ENCODE measurements at regions not wholly inside any gene's neighbourhood (a gene's known extent, or its start where the extent isn't known, plus 50 kb on each side); places are given as distances from the start of the nearest gene placed in this dataset.

DNA sequence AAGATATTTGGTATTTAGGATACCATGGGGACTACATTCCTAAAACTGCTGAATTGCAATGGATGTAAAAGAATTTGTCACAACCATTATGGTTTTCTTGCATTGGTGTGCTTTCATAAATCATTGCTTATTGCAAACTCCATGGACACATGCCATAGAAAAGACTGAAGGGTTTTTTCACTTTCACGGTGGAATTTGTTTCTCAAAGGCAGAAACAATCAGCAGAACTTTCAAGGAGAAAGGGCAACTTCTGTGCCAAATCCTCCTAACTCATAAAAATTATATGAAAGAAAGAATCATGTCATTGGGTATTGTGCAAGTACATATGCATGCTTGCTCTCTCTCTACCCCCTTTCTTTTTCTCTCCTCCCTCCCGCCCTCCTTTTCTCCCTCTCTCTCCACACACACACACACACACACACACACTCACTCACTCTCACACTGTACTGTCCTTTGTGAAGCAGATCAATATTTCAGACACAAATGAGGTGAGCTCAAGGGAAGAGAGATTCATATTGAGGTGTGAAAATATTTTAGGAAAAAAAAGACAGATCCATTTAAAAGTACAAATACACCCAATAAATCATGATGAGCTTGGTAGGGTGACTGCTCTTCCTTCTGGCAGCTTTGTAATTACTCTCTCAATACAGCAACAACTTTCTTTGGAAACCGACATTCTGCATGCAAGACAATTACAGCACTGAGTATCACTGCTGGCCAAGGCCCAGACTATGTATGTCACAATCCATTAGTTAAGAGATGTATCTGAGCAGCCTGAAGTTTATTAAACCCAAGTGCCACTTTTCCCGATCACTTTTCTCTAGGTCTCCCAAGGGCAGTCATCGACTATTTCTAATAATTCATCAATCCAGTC is 492.6 kb downstream of the TUSC7 start:
- no peak for DNase-seq

DNA sequence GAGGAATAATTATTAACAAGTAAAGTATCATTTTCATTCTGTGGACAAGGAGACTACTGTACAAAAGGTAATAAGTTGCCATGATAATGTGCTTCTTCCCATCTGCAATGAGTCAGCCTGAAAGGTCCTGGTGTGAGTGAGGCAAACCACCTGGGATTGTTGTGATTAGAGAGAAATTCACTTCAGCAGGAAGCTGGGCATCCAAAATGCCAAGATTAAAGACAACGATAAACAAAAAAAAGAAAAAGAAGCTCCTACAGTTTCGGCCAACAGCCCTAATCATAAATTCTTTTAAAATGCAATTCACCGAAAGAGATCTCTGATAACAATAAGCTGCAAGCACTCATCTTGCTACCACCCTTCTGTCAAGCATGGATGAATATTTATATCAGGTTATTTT is 507.8 kb downstream of the TUSC7 start:
- DNase-seq, result no peak

DNA sequence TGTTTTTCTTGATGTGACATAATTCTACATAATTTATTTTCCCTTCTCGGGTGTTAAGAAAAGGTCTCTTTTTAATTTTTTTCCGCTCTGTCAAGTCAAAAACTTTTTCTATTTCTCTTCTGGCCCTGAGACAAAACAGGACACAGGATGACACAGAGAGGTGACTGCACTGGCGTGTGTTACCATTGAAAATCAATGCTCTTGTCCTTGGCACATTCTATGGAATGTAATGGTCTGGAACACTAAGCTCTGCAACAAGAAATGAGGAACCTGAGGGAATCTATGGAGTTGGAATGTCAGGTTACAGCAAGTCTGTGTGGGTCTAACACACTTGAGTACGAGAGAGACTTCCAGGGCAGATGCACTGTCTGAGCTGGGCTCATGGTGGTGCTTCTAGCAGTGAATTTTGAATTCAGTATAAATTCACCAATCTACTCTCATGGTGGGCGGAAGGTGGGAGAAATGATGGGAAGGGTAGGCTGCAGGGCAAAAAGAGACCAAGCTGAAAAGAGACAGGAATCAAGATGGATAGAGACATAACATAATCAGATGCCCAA is 508.3 kb downstream of the TUSC7 start:
- no peak for DNase-seq

- no peak for DNase-seq
Observed at GRCh38 chr3:117218641-117219048, 509.1 kb downstream of the TUSC7 start.

DNA sequence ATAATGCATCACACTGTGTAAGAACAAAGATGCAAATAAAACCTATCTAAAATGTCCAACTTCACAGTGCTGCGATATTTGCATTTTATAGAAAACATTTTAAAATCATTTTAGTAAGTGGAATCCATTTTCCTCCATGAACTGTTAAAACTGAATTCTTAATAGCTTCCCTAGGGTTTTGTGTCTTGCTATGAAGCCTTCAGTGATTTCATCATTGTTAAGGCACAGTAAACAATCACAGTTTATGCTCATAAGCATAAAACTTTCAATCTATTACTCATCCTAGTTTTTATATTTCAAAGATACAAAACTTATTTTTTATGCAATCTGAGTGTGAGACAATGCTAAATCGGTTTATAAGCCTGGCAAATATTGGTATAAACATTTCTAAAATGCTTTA is 509.7 kb downstream of the TUSC7 start:
- no peak for DNase-seq

DNA sequence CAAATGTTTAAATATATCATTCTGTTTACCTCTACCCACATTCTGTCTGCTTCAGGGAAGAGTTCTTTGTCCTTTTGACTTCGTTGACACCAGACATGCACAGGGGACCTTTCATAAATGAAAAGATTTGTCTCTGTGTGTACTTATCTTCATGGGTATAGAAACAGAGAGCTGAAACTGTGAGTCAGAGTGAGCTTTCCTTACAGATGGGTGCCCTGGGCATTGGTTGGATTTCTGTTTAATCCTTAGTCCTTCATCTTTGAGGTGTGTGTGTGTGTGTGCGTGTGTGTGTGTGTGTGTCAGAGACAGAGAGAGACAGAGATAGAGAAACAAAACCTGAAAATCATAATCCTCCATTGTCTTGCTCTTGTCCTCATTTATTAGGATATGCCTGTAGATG is 517.4 kb downstream of the TUSC7 start:
- DNase-seq, result no peak

- no peak for DNase-seq
Observed at GRCh38 chr3:117228466-117228865, 518.9 kb downstream of the TUSC7 start.

DNA sequence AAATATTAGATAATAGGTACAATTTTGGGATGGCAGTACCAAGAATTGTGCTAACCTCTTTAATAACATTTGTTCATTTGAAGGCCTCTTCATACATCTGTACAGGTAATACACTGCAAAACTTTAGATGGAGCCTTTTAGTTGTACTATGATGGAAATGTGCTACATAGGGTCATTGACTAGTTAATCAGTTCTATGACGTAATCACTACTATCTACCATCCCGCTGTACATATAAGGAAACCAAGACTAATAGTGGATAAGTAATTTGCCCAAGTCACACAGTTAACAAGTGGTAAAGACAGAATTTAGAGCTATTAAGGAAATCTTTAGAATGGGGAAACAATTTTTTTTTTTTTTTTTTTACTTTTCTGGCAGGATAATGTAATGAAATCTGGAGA is 521.3 kb downstream of the TUSC7 start:
- no peak for DNase-seq

DNA sequence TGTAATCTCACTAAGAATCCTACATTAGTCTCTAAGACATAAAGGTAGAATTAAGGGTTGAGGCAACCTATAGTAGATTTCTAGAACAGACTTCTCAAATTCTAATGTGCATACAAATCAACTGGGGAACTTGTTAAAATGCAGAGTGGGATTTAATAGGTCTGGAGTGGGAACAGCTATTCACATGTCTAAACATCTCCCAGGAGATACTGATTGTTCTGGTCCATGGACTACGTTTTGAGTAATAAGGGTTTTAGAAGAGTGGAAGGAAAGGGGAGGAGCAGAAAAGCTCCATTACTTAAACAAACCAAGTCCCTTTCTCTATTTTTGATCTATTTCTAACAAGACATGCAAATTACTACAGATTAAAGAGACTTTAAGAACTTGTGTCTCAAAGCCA is 524.8 kb downstream of the TUSC7 start:
- DNase-seq, result peak; percentile 10

DNA sequence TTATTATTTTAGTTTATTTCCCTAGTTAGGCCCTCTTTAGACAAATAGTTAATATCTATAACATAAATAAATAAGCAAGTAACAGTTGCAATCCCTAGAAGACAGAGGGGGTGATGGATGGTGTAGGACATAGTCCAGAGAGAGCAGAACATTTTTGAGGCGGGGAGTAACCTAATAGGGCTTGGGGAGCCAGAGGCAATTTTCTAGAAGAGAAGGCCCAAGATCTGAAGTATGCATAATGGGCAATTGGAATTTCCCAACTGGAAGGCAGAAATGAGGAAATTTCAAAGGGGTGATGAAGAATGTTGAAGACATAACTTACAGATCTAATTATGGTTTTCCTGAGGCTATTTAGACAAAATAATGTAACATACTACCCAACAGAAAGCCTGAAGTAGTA is 525.7 kb downstream of the TUSC7 start:
- no peak for DNase-seq

DNA sequence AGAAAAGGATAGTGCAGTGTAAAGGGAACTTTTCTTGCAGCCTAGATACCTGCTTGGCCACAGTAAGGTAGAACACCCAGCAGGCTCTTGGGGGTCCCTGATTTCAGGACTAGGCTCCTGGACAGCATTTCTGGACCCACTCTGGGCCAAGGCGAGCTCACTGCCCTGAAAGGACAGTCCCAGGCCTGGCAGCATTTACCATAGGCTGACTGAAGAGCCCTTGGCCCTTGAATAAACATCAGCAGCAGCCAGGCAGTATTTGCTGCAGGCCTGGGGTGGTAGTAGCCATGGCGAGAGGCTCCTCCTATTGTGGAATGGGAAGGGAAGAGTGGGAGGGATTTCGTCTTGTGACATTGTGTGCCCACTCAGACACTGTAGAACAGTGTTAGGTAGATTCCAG is 529.2 kb downstream of the TUSC7 start:
- DNase-seq, result peak; percentile 30

DNA sequence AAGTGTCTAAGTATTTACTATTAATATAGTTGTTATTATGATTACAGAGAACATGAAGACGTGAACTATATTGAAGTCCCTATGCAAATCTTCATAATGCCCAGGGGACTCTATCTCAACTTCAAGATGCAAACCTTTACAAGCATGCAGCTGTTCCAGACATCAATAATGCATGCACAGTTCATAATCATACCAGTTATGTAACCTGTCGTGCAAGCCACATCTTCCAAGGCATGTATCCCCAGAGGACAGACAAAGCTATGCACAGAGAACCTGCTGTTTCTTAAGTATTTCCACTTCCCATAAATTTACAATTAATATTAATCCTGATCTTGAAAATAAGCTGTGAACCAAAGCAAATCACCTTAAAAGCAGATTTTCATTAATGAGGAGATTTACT is 534.1 kb downstream of the TUSC7 start:
- no peak for DNase-seq

- no peak for DNase-seq
Observed at GRCh38 chr3:117246771-117247555, 537.4 kb downstream of the TUSC7 start.

- peak; percentile 5 for DNase-seq
Observed at GRCh38 chr3:117248153-117248552, 538.6 kb downstream of the TUSC7 start.

GRCh38 chr3:117252208-117252607 is 542.6 kb downstream of the TUSC7 start:
- no peak for DNase-seq

DNA sequence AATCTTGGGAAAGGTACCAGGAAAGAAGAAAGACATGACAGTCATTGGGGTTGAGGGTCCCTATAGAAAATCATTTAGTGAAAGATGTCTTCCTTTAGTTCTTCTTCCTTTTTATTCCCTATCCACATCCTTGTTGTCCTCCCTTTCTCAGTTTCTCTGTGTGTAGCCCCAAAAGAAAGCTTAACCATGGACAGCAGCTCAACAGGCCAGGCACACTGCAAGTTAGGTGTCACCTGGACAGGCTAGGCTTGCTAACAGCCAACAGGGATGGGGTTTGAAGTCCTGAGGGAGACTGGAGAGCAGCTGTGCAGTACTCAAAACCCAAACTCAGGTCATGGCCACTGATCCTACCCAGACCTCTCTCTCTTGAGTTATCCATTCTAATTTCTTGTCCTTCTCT is 543.1 kb downstream of the TUSC7 start:
- DNase-seq, result no peak

- no peak for DNase-seq
Observed at GRCh38 chr3:117253636-117254035, 544.1 kb downstream of the TUSC7 start.

GRCh38 chr3:117254985-117255384 is 545.4 kb downstream of the TUSC7 start:
- no peak for DNase-seq

- DNase-seq, result no peak
Observed at GRCh38 chr3:117255736-117256135, 546.2 kb downstream of the TUSC7 start.

GRCh38 chr3:117261983-117262421 is 552.4 kb downstream of the TUSC7 start:
- DNase-seq, result no peak

DNA sequence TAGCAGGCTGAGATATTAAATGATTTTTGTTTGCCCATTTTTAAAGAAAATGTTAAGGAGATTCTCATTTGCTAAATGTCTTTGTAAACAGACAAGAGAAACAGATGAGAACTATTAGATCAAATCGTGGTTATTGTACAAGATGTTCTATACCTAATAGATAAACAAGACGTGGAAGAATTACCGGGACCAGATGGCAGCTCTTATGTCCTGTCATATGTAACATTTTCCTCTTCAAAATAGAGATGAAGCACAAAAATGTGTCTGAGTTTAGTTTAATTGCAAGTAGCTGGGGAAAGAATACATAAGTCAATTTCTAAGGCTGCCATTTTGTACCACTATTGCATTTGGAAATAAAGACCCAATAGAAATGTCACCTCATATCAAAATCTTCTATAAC is 553.7 kb downstream of the TUSC7 start:
- no peak for DNase-seq

DNA sequence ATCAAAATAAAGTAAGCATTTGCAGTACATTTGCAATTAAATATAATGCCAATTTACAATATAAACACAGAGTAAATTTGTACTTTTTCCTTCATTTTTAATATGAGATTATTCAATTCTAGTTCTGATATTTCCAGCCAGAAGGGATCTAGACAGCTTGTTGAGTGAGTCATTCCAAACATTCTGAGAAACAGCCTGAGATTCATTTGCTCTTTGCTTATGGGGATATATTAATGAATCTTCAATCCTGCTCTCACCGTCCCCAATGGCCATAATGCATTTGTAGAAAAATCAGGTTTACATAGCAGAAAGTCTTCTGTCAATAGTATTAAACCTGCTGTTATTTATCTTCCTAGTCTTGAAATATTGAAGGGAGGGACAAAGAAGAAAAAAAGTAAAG is 554.2 kb downstream of the TUSC7 start:
- no peak for DNase-seq

DNA sequence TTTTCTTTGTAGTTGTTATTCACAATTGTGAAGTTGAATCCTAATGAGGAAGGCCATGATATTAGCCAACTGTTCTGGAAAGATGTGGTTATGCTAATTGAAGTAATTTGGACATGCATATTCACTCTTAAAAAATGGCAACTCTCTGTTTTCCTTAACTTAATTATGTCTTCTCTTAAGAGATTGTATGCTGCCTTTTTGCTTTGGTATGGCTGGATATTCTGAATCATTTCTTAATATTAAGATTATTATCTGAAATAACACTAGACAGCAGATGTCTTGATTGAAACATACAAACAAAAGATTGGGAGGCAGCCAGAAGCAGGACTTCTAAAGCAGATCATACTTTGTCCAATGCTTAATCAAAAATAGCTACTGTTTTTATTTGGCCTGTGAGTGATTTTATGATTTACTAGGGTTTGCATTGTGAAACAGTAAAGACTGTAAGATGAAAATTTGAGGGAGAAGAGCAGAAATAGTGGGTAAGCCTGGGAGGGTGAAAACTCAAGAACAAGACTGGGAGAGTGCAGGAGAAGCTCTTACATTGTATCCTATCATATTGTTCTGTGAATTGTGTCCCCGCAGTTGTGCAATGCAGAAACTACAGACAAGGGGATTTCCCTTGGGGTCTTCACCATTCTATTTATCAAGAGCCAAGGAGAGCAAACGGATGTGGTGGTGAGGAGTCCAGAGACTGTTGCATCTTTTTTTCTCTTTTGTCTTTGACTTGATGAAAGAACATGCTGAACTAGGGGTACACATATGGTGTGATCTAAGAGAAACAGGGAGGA is 554.8 kb downstream of the TUSC7 start:
- DNase-seq, result no peak

Measured in NCI-H345 (cell line).